ENCODE measurements at regions not wholly inside any gene's neighbourhood (a gene's known extent, or its start where the extent isn't known, plus 50 kb on each side); places are given as distances from the start of the nearest gene placed in this dataset.

DNA sequence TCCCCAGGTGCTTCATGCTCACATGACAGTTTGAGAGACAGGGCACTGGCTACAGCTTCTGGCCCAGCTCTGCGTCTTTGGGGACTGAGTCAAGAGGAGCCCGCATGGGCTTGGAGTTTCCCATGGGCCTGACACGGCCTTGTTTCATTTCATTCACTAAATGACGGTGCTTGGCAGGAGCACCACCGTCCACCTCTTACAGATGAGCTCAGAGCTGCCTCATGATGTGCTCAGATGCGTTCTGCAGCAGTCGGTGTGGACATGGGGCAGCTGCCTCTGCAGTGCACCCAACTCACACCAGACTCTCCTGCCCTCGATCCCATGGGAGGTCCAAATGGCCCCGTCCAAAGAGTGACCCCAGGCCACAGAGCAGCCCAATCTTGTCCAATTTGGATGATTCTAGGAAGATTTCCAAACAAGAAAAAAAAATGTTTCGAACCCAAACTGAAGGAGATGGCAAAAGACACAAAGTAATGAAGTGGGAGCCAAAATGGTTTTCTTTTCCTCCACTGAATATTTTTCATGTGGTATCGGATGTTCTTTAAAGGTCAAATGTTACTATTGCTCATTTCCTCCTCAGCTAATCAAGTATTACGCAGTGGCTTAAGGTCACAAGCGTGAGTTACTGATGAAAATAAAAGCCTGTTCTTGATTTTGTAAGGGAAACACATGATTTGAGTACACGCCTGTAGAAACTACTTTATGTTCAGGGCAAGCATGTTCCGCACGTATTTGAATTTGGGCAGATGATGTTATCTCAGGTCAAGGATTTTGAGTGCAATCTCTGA, 524.2 kb downstream of the CDH26 start:
- TF ChIP-seq CTCF (IDR thresholded peaks at IDR 0.05; ENCODE audit: insufficient read depth, low read depth, low read length): no peak
- TF ChIP-seq EZH2 (IDR thresholded peaks at IDR 0.05; ENCODE audit: insufficient read depth, low read length): no peak
- DNase-seq (ENCODE audit: low read depth): no peak
- H3K36me3 Mint-ChIP-seq (ENCODE audit: low read depth, unreplicated experiment): no peaks in the 10 kb centered on the region

GRCh38 chr20:60483371-60483770, 525.1 kb downstream of the CDH26 start:
- TF ChIP-seq EZH2 (IDR thresholded peaks at IDR 0.05; ENCODE audit: insufficient read depth, low read length) (no peak), CTCF (IDR thresholded peaks at IDR 0.05; ENCODE audit: insufficient read depth, low read depth, low read length) (no peak)
- H3K27me3 Mint-ChIP-seq (ENCODE audit: low read depth, unreplicated experiment): peaks cover 51% of the 10 kb centered on the region
- H3K36me3 Mint-ChIP-seq (ENCODE audit: low read depth, unreplicated experiment): no peaks in the 10 kb centered on the region
- no peaks in the 10 kb centered on the region for H3K79me2 ChIP-seq (ENCODE audit: insufficient read depth, low read length)
- no peak overlapping the region for H3K4me3 ChIP-seq (ENCODE audit: insufficient read depth, low read depth, low read length)
- no peak overlapping the region for H3K4me3 Mint-ChIP-seq (ENCODE audit: unreplicated experiment)
- DNase-seq (ENCODE audit: low read depth) (no peak), FAIRE-seq (no peak)
- H3K27ac ChIP-seq (ENCODE audit: low read depth, low read length): no peak overlapping the region
- no peaks in the 10 kb centered on the region for H3K36me3 ChIP-seq (ENCODE audit: insufficient read depth, low read length)
- H3K4me2 ChIP-seq (ENCODE audit: low read length): no peak overlapping the region
- no peaks in the 10 kb centered on the region for H3K4me1 Mint-ChIP-seq (ENCODE audit: low read depth, unreplicated experiment)
- no peak overlapping the region for H3K9ac ChIP-seq (ENCODE audit: low read length)
- H2AFZ ChIP-seq (ENCODE audit: low read depth, low read length): no peak overlapping the region
- H3K4me1 ChIP-seq (ENCODE audit: insufficient read depth, low read length): no peaks in the 10 kb centered on the region
- H3K27me3 ChIP-seq (ENCODE audit: insufficient read depth, low read length): no peaks in the 10 kb centered on the region
- no peaks in the 10 kb centered on the region for H4K20me1 ChIP-seq (ENCODE audit: insufficient read depth, low read length)
- H3K27ac Mint-ChIP-seq (ENCODE audit: unreplicated experiment): no peak overlapping the region
- H3K9me3 ChIP-seq (ENCODE audit: insufficient read depth, low read depth, low read length): no peaks in the 10 kb centered on the region
- no peaks in the 10 kb centered on the region for H3K9me3 Mint-ChIP-seq (ENCODE audit: unreplicated experiment)

More for the DNA sequence above, 524.2 kb downstream of the CDH26 start:
- H3K27ac Mint-ChIP-seq (ENCODE audit: unreplicated experiment): no peak overlapping the region
- H3K9ac ChIP-seq (ENCODE audit: low read length): no peak overlapping the region
- no peak for FAIRE-seq
- H3K9me3 ChIP-seq (ENCODE audit: insufficient read depth, low read depth, low read length): no peaks in the 10 kb centered on the region
- no peaks in the 10 kb centered on the region for H3K79me2 ChIP-seq (ENCODE audit: insufficient read depth, low read length)
- no peaks in the 10 kb centered on the region for H3K27me3 ChIP-seq (ENCODE audit: insufficient read depth, low read length)
- H4K20me1 ChIP-seq (ENCODE audit: insufficient read depth, low read length): no peaks in the 10 kb centered on the region
- H3K4me1 Mint-ChIP-seq (ENCODE audit: low read depth, unreplicated experiment): no peaks in the 10 kb centered on the region
- H3K4me1 ChIP-seq (ENCODE audit: insufficient read depth, low read length): no peaks in the 10 kb centered on the region
- no peak overlapping the region for H3K4me2 ChIP-seq (ENCODE audit: low read length)
- no peak overlapping the region for H3K27ac ChIP-seq (ENCODE audit: low read depth, low read length)
- no peaks in the 10 kb centered on the region for H3K9me3 Mint-ChIP-seq (ENCODE audit: unreplicated experiment)
- H3K4me3 Mint-ChIP-seq (ENCODE audit: unreplicated experiment): no peak overlapping the region
- no peak overlapping the region for H3K4me3 ChIP-seq (ENCODE audit: insufficient read depth, low read depth, low read length)
- no peaks in the 10 kb centered on the region for H3K36me3 ChIP-seq (ENCODE audit: insufficient read depth, low read length)
- no peak overlapping the region for H2AFZ ChIP-seq (ENCODE audit: low read depth, low read length)
- H3K27me3 Mint-ChIP-seq (ENCODE audit: low read depth, unreplicated experiment): peaks cover 44% of the 10 kb centered on the region

GRCh38 chr20:60484316-60484715, 526.1 kb downstream of the CDH26 start:
- Mint-ChIP-seq H3K4me1 (ENCODE audit: low read depth, unreplicated experiment) (no peaks in the 10 kb centered on the region), H3K4me3 (ENCODE audit: unreplicated experiment) (no peak overlapping the region), H3K9me3 (ENCODE audit: unreplicated experiment) (no peaks in the 10 kb centered on the region), H3K27ac (ENCODE audit: unreplicated experiment) (no peak overlapping the region), H3K27me3 (ENCODE audit: low read depth, unreplicated experiment) (peaks cover 46% of the 10 kb centered on the region), H3K36me3 (ENCODE audit: low read depth, unreplicated experiment) (no peaks in the 10 kb centered on the region)
- Histone ChIP-seq H3K4me3 (ENCODE audit: insufficient read depth, low read depth, low read length) (no peak overlapping the region), H2AFZ (ENCODE audit: low read depth, low read length) (no peak overlapping the region), H3K4me1 (ENCODE audit: insufficient read depth, low read length) (no peaks in the 10 kb centered on the region), H3K4me2 (ENCODE audit: low read length) (no peak overlapping the region), H4K20me1 (ENCODE audit: insufficient read depth, low read length) (no peaks in the 10 kb centered on the region), H3K27me3 (ENCODE audit: insufficient read depth, low read length) (no peaks in the 10 kb centered on the region), H3K79me2 (ENCODE audit: insufficient read depth, low read length) (no peaks in the 10 kb centered on the region), H3K9ac (ENCODE audit: low read length) (no peak overlapping the region), H3K27ac (ENCODE audit: low read depth, low read length) (no peak overlapping the region), H3K9me3 (ENCODE audit: insufficient read depth, low read depth, low read length) (no peaks in the 10 kb centered on the region), H3K36me3 (ENCODE audit: insufficient read depth, low read length) (no peaks in the 10 kb centered on the region)
- FAIRE-seq (no peak), DNase-seq (ENCODE audit: low read depth) (no peak)
- TF ChIP-seq CTCF (IDR thresholded peaks at IDR 0.05; ENCODE audit: insufficient read depth, low read depth, low read length) (no peak), EZH2 (IDR thresholded peaks at IDR 0.05; ENCODE audit: insufficient read depth, low read length) (no peak)

All from astrocyte (in vitro differentiated cells and primary cell).